A673 (cell line): ENCODE measurements at regions not wholly inside any gene's neighbourhood (a gene's known extent, or its start where the extent isn't known, plus 50 kb on each side); places are given as distances from the start of the nearest gene placed in this dataset.

Experiments
- BruUV-seq: library from RNA; stranded (reverse); fragments of 400-500 nt; replicated peaks from 2 replicates; lab custom pipeline; 2021; lab: Mats Ljungman, UMichigan
- CTCF ChIA-PET: fragments of 300-600 bp; sonication (Branson Sonifier 250); formaldehyde crosslinking; loops from one replicate; lab custom pipeline; 2022; ENCODE audit warnings: antibody characterized with exemption; lab: Charles Lee
- POLR2A ChIA-PET: fragments of 300-600 bp; sonication (Branson Sonifier 250); formaldehyde crosslinking; loops from one replicate; lab custom pipeline; 2022; ENCODE audit warnings: antibody characterized with exemption; ENCODE audit not compliant: low non-redundant PET; lab: Charles Lee
- DNase-seq: peaks from one replicate; pipeline ENCODE4 v3.0.0-alpha.2; 2015; ENCODE audit warnings: low spot score
- H3K27ac ChIP-seq: fragments of 200-600 bp; sonication (generic); 2 replicates; pipeline ENCODE4 v1.5.1; 2016; ENCODE audit warnings: mixed run types, low read depth, mild to moderate bottlenecking, mixed read lengths, antibody characterized with exemption, low read length; ENCODE audit not compliant: poor library complexity, severe bottlenecking
- H3K27me3 ChIP-seq: fragments of 200-600 bp; sonication (generic); replicated peaks from 2 replicates; pipeline ENCODE4 v1.6.1; 2017; ENCODE audit warnings: mixed run types, low read depth, mild to moderate bottlenecking, mixed read lengths, antibody characterized with exemption, low read length; ENCODE audit not compliant: insufficient read depth, poor library complexity
- H3K36me3 ChIP-seq: fragments of 200-600 bp; sonication (generic); 2 replicates; pipeline ENCODE4 v1.6.1; 2016; ENCODE audit warnings: mixed run types, mild to moderate bottlenecking, mixed read lengths, antibody characterized with exemption, low read length; ENCODE audit not compliant: insufficient read depth, poor library complexity, severe bottlenecking
- H3K4me1 ChIP-seq: fragments of 200-600 bp; sonication (generic); 2 replicates; pipeline ENCODE4 v1.6.1; 2017; ENCODE audit warnings: mixed run types, mild to moderate bottlenecking, mixed read lengths, antibody characterized with exemption, low read length; ENCODE audit not compliant: insufficient read depth, poor library complexity, severe bottlenecking
- H3K4me3 ChIP-seq: fragments of 200-600 bp; sonication (generic); 2 replicates; pipeline ENCODE4 v1.5.1; 2016; ENCODE audit warnings: low read depth, mixed run types, mild to moderate bottlenecking, mixed read lengths, low read length; ENCODE audit not compliant: poor library complexity, severe bottlenecking
- H3K9me3 ChIP-seq: fragments of 200-600 bp; sonication (generic); 2 replicates; pipeline ENCODE4 v1.6.1; 2016; ENCODE audit warnings: mixed run types, low read depth, mild to moderate bottlenecking, mixed read lengths, antibody characterized with exemption, low read length; ENCODE audit not compliant: poor library complexity, severe bottlenecking
- EZH2 ChIP-seq: fragments of 200-600 bp; sonication (generic); IDR thresholded peaks from 2 replicates; pipeline ENCODE4 v1.6.1; 2017; ENCODE audit warnings: borderline replicate concordance, low read depth, mild to moderate bottlenecking, mixed read lengths, antibody characterized with exemption, low read length; ENCODE audit not compliant: poor library complexity, severe bottlenecking
- intact Hi-C: fragments of 100-400 bp; cut with micrococcal nuclease; formaldehyde crosslinking; loops from one replicate; pipeline ENCODE4 v1.10.0; 2022; ENCODE audit not compliant: unreplicated experiment
- TF ChIP-seq, protein P1 (sequence below): fragments of 300-800, 200-600 bp; sonication (generic); conservative IDR thresholded peaks from 2 replicates; pipeline ENCODE4 v1.5.1; 2017; ENCODE audit warnings: low read depth, mild to moderate bottlenecking, antibody characterized with exemption, low read length, moderate library complexity, mixed read lengths

DNA sequence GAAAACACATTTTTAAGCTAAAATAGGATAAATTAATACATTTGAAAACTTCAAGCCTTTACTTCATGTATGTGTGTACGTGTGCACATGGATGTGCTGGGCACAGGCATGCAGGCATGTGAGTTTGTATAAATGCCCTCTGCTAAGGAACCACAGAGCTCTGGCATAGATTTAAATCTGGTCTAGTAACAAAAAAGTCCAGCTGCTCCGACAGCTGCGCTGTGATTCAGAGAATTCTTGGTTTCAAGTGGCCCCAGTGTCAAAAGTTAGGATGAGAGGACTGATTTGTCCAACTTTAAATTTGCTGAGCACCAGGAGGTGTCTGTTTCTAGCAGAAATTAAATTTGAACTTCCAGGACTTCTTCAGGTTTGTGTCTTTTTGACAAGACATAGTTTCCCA lies 203.7 kb upstream of the TUT7 start:
- TF ChIP-seq, protein P1, sequence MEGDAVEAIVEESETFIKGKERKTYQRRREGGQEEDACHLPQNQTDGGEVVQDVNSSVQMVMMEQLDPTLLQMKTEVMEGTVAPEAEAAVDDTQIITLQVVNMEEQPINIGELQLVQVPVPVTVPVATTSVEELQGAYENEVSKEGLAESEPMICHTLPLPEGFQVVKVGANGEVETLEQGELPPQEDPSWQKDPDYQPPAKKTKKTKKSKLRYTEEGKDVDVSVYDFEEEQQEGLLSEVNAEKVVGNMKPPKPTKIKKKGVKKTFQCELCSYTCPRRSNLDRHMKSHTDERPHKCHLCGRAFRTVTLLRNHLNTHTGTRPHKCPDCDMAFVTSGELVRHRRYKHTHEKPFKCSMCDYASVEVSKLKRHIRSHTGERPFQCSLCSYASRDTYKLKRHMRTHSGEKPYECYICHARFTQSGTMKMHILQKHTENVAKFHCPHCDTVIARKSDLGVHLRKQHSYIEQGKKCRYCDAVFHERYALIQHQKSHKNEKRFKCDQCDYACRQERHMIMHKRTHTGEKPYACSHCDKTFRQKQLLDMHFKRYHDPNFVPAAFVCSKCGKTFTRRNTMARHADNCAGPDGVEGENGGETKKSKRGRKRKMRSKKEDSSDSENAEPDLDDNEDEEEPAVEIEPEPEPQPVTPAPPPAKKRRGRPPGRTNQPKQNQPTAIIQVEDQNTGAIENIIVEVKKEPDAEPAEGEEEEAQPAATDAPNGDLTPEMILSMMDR, result no peak
- no peak for TF ChIP-seq EZH2
- ChIA-PET POLR2A (no interaction called here), CTCF (no interaction called here)
- no TSS peak for BruUV-seq
- Histone ChIP-seq H3K27me3 (no peaks in the 10 kb centered on the region), H3K27ac (no peak overlapping the region), H3K9me3 (no peaks in the 10 kb centered on the region), H3K4me3 (no peak overlapping the region), H3K36me3 (peaks cover 13% of the 10 kb centered on the region), H3K4me1 (peaks cover 4% of the 10 kb centered on the region)
- intact Hi-C loops, result no loop called here
- no peak for DNase-seq

DNA sequence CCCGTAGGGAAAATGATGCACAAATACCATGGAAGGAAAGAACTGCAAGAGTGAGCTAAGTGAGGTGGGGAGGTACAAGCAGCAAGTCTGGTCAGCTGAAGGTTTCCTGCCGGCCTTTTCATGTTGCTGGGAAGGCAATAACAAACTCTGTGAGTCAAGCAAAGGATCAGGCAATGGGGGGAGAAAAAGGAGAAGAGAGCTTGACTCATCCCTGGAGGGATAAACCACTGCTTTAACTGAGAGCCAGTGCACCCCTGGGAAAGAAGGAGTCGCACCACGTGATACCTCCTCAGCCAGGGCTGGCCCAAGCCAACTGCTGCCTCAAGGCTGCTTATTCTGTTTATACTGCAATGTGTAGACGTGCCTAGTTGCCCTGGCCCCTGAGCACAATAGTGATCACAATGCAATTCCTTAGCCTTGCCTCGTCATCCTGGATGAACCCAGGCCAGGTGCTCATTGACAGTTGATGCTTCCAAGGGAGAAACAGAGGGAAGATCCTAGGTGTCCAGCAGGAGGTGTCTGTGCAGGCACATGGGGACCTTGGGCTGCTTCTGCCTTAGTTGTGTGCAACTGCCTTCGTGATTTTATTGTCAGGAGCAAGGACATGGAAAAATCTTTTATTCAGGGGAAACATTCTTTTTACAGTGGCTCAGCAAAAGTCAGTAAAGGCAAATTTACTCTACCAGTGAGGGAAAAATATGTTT lies 203.0 kb upstream of the TUT7 start:
- CTCF ChIA-PET, result interaction anchor here (0.6 kb wide), 1 partner anchor 68 kb away, joined by 8 read pairs; no protein-coding TSS in a partner anchor
- H3K27ac ChIP-seq, result no peak overlapping the region
- BruUV-seq, result no TSS peak

DNA sequence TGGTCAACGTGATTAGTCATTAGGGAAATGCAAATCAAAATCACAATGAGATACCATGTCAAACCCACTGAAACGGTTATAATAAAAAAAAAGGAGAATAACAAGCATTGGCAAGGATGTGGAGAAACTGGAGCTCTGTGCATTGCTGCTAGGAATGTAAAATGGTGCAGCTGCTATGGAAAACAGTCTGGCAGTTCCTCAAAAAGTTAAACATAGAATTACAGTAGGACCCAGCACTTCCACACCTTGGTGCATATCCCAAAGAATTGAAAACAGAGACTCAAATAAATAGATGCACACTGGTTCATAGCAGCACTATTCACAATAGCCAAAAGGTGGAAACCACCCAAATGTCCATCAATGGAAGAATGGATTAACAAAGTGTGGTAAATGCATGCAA lies 201.5 kb upstream of the TUT7 start:
- BruUV-seq, result no TSS peak
- CTCF ChIA-PET, result no interaction called here
- Histone ChIP-seq H3K4me3 (no peak overlapping the region), H3K36me3 (peaks cover 9% of the 10 kb centered on the region), H3K4me1 (peaks cover 16% of the 10 kb centered on the region), H3K27me3 (no peaks in the 10 kb centered on the region), H3K9me3 (no peaks in the 10 kb centered on the region), H3K27ac (no peak overlapping the region)
- intact Hi-C loops, result no loop called here
- no peak for DNase-seq
- POLR2A ChIA-PET, result no interaction called here
- TF ChIP-seq, protein P1, result no peak
- TF ChIP-seq EZH2, result no peak

More for the DNA sequence above, 203.0 kb upstream of the TUT7 start:
- TF ChIP-seq, protein P1, result no peak
- TF ChIP-seq EZH2, result no peak
- no peak for DNase-seq
- H3K36me3 ChIP-seq, result peaks cover 9% of the 10 kb centered on the region
- no peaks in the 10 kb centered on the region for H3K27me3 ChIP-seq
- peaks cover 7% of the 10 kb centered on the region for H3K4me1 ChIP-seq
- no peak overlapping the region for H3K4me3 ChIP-seq
- no peaks in the 10 kb centered on the region for H3K9me3 ChIP-seq
- POLR2A ChIA-PET, result no interaction called here
- intact Hi-C loops, result no loop called here
